Sigmoid colon (tissue), 6 donors: ENCODE measurements at regions not wholly inside any gene's neighbourhood (a gene's known extent, or its start where the extent isn't known, plus 50 kb on each side); places are given as distances from the start of the nearest gene placed in this dataset.

ENCODE experiments used
- DNase-seq: peaks from one replicate; pipeline ENCODE4 v3.0.0-alpha.2; 2019
- H3K27ac ChIP-seq, 4 donors: fragments of 200-600 bp; sonication (generic); one replicate each; pipeline ENCODE4 v1.5.1; 2016 to 2019; ENCODE audit warnings: mild to moderate bottlenecking in 1 of 4
- H3K27me3 ChIP-seq, 3 donors: fragments of 200-600 bp; sonication (generic); one replicate each; pipeline ENCODE4 v1.5.1; 2019; ENCODE audit warnings: mild to moderate bottlenecking in 1 of 3
- H3K36me3 ChIP-seq, 4 donors: fragments of 200-600 bp; sonication (generic); one replicate each; pipeline ENCODE4 v1.5.1; 2016 to 2019
- H3K4me1 ChIP-seq, 4 donors: fragments of 200-600 bp; sonication (generic); one replicate each; pipeline ENCODE4 v1.5.1; 2017 to 2019
- H3K4me3 ChIP-seq, 4 donors: fragments of 200-600 bp; sonication (generic); one replicate each; pipeline ENCODE4 v1.5.1; 2017 to 2019; ENCODE audit warnings: mild to moderate bottlenecking in 2 of 4, moderate library complexity in 1 of 4
- H3K9me3 ChIP-seq, 4 donors: fragments of 200-600 bp in 3 of 4; sonication (generic) in 3 of 4; one replicate each; pipeline versions ENCODE4 v1.5.1 to v1.6.1; 2013 to 2019
- EP300 ChIP-seq, 4 donors: sonication (generic); formaldehyde crosslinking; IDR thresholded peaks; one replicate each; pipeline ENCODE4 v1.6.1; 2017; ENCODE audit warnings: antibody characterized with exemption in 4 of 4
- POLR2A ChIP-seq, 2 donors: fragments of 450-650 bp; IDR thresholded peaks; one replicate each; pipeline ENCODE4 v1.6.1; 2016; ENCODE audit warnings: antibody characterized with exemption in 2 of 2, mild to moderate bottlenecking in 2 of 2, moderate library complexity in 2 of 2
- POLR2AphosphoS5 ChIP-seq, 4 donors: sonication (generic); formaldehyde crosslinking; IDR thresholded peaks; one replicate each; pipeline ENCODE4 v1.6.1; 2017; ENCODE audit warnings: antibody characterized with exemption in 4 of 4
- WGBS, 2 donors: extraction: QIAGEN DNeasy Blood & Tissue Kit; methylation state at CpG; one replicate each; pipeline ENCODE4 v1.1.7; 2013; 5-methylcytosine and 5-hydroxymethylcytosine counted together
- intact Hi-C: fragments of 100-400 bp; cut with DNase I; formaldehyde crosslinking; loops from one replicate; pipeline ENCODE4 v1.15.1; 2023
- TF ChIP-seq, protein P1 (sequence below), 4 experiments: fragments of 450-650 bp in 3 of 4; fragments of 200-600 bp in 1 of 4; IDR thresholded peaks; one replicate each; pipeline ENCODE4 v1.5.1; 2016 to 2019; ENCODE audit warnings: antibody characterized with exemption in 4 of 4, mild to moderate bottlenecking in 3 of 4, moderate library complexity in 2 of 4
- donor health status: healthy with polysubstance abuse.
- donor health status: healthy.

DNA sequence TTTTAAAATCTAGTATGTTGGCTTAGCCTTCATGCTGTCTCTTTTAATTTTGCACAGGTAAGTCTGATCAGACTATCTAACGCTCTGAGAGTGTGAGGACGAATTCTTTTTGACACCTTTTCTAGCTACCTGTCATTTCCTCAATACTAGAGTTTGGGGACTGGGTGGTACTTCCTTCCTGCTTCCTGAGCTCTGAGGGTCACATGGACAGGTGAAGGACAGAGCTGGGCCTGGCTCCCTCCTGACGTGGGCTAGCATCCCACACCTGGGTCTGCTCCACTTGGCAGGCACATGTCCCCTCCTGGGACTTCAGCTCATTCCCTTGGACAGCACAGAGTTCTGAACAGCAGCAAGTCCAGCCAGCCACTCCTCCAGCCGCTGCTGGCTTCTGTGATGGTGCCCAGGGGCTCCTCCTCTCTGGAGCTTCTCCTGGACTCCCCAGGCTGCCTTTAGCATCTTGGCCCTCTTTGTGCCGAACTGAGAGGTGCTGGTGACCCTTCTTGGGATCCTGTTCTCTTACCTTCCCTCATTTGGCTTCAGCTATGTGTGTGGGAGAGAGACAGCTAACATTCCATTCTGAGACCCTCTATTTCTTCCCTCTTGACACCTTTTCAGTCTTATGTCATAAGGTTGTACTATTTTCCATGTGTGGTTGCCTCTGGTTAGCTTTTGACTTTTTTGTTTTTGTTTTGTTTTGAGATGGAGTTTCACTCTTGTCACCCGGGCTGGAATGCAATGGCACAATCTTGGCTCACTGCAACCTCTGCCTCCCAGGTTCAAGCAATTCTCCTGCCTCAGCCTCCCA, 106.9 kb downstream of the B3GNT2 start:
- Histone ChIP-seq H3K9me3 (no peaks in the 10 kb centered on the region), H3K27me3 (no peaks in the 10 kb centered on the region), H3K36me3 (no peaks in the 10 kb centered on the region), H3K4me3 (no peak overlapping the region), H3K4me1 (no peaks in the 10 kb centered on the region), H3K27ac (no peak overlapping the region)
- 75 to 80% methylated on average over 6 of the region's 6 CpGs for WGBS, 2 donors
- TF ChIP-seq POLR2AphosphoS5 (IDR thresholded peaks at IDR 0.05), result no peak
- TF ChIP-seq, protein P1, sequence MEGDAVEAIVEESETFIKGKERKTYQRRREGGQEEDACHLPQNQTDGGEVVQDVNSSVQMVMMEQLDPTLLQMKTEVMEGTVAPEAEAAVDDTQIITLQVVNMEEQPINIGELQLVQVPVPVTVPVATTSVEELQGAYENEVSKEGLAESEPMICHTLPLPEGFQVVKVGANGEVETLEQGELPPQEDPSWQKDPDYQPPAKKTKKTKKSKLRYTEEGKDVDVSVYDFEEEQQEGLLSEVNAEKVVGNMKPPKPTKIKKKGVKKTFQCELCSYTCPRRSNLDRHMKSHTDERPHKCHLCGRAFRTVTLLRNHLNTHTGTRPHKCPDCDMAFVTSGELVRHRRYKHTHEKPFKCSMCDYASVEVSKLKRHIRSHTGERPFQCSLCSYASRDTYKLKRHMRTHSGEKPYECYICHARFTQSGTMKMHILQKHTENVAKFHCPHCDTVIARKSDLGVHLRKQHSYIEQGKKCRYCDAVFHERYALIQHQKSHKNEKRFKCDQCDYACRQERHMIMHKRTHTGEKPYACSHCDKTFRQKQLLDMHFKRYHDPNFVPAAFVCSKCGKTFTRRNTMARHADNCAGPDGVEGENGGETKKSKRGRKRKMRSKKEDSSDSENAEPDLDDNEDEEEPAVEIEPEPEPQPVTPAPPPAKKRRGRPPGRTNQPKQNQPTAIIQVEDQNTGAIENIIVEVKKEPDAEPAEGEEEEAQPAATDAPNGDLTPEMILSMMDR (IDR thresholded peaks at IDR 0.05), result no peak
- no peak for TF ChIP-seq EP300 (IDR thresholded peaks at IDR 0.05)
- no peak for TF ChIP-seq POLR2A (IDR thresholded peaks at IDR 0.05)
- intact Hi-C loops, result no loop called here
- DNase-seq, result no peak

DNA sequence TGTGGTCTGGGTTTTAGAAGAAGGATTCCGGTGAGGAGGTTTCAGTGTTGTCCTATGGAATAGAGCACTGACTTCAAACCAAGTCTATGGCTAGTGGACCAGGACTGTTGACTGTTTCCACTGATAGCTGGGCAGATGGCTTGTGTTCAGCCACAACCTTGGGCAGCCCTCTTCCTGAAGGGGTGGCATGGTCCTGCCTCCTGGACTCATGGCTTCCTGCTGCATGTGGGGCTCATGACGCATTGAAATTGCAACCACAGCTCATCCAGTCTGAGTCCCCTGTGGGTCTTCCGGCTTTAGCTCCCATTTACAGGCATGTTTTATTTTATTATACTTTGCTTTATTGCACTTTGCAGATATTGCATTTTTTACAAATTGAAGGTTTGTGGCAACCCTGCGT, 105.0 kb downstream of the B3GNT2 start:
- no peaks in the 10 kb centered on the region for H3K4me1 ChIP-seq
- no peaks in the 10 kb centered on the region for H3K9me3 ChIP-seq
- H3K27me3 ChIP-seq, result no peaks in the 10 kb centered on the region
- H3K4me3 ChIP-seq, result no peak overlapping the region
- DNase-seq, result no peak
- TF ChIP-seq, protein P1 (IDR thresholded peaks at IDR 0.05), result no peak
- TF ChIP-seq POLR2AphosphoS5 (IDR thresholded peaks at IDR 0.05), result no peak
- H3K27ac ChIP-seq, result no peak overlapping the region
- 40 to 62% methylated on average over 4 of the region's 4 CpGs for WGBS, 2 donors
- intact Hi-C loops, result no loop called here
- H3K36me3 ChIP-seq, result no peaks in the 10 kb centered on the region

DNA sequence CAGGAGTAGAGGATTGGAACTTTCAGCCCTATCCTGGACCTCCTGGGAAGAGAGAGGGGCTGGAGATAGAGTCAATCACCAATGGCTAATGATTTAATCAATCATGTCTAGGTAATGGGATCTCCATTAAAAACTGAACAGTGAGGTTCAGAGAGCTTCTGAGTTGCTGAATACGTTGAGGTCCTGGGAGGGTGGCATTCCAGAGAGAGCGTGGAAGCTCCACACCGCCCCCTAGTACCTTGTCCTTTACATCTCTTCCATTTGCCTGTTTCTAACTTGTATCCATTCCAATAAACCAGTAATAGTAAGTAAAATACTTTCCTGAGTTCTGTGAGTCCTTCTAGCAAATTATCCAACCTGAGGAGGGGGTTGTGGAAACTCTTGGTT, 101.7 kb downstream of the B3GNT2 start:
- TF ChIP-seq EP300 (IDR thresholded peaks at IDR 0.05) (no peak), POLR2AphosphoS5 (IDR thresholded peaks at IDR 0.05) (no peak), POLR2A (IDR thresholded peaks at IDR 0.05) (no peak)
- TF ChIP-seq, protein P1 (IDR thresholded peaks at IDR 0.05), result no peak
- Histone ChIP-seq H3K27me3 (no peaks in the 10 kb centered on the region), H3K4me3 (no peak overlapping the region), H3K36me3 (no peaks in the 10 kb centered on the region), H3K4me1 (peaks cover 0 to 23% (median 17%) of the 10 kb centered on the region in 4 donors), H3K9me3 (no peaks in the 10 kb centered on the region), H3K27ac (no peak overlapping the region)
- WGBS, 2 donors, result 86 to 87% methylated on average over 3 of the region's 3 CpGs
- no peak for DNase-seq
- intact Hi-C loops, result no loop called here

- Histone ChIP-seq H3K27me3 (no peaks in the 10 kb centered on the region), H3K4me3 (no peak overlapping the region), H3K4me1 (peaks cover 0 to 29% (median 22%) of the 10 kb centered on the region in 4 donors), H3K36me3 (no peaks in the 10 kb centered on the region), H3K9me3 (no peaks in the 10 kb centered on the region), H3K27ac (no peak overlapping the region)
- intact Hi-C loops, result no loop called here
- WGBS, 2 donors, result 30 to 68% methylated on average over 8 of the region's 8 CpGs
- no peak for DNase-seq
- no peak for TF ChIP-seq POLR2AphosphoS5 (IDR thresholded peaks at IDR 0.05)
- TF ChIP-seq POLR2A (IDR thresholded peaks at IDR 0.05), result no peak
- no peak for TF ChIP-seq EP300 (IDR thresholded peaks at IDR 0.05)
- TF ChIP-seq, protein P1 (IDR thresholded peaks at IDR 0.05), result no peak
Measured at GRCh38 chr2:62296832-62297623, 101.1 kb downstream of the B3GNT2 start.
